HEK293 (cell line): ENCODE measurements at regions not wholly inside any gene's neighbourhood (a gene's known extent, or its start where the extent isn't known, plus 50 kb on each side); places are given as distances from the start of the nearest gene placed in this dataset.

ENCODE experiments used
- CTCF ChIA-PET: fragments of 350-600 bp; formaldehyde crosslinking; extraction: SDS; loops from one replicate; lab custom pipeline; 2021; ENCODE audit warnings: antibody characterized with exemption; lab: Yijun Ruan, JAX
- POLR2A ChIA-PET: fragments of 300-600 bp; formaldehyde crosslinking; extraction: SDS; loops from one replicate; lab custom pipeline; 2020; ENCODE audit warnings: antibody characterized with exemption, inconsistent platforms; lab: Yijun Ruan, JAX
- H3K27ac ChIP-seq: fragments of 200-500 bp; sonication (Bioruptor generic); 2 replicates; pipeline ENCODE4 v1.5.1; 2014; ENCODE audit warnings: low read depth, low read length, control low read depth, inconsistent platforms; ENCODE audit errors: extremely low read depth
- H3K36me3 ChIP-seq, 2 experiments: fragments of 200-500 bp in 1 of 2; sonication (Bioruptor generic) in 1 of 2; 1 replicate in 1 of 2; 2 replicates in 1 of 2; pipeline ENCODE4 v1.5.1; 2014 to 2017; ENCODE audit warnings: inconsistent platforms in 2 of 2, low read length in 2 of 2; ENCODE audit not compliant: control insufficient read depth in 2 of 2, insufficient read depth in 1 of 2
- H3K4me1 ChIP-seq: fragments of 200-500 bp; sonication (Bioruptor generic); 2 replicates; pipeline ENCODE4 v1.5.1; 2014; ENCODE audit warnings: mild to moderate bottlenecking, low read length, inconsistent platforms; ENCODE audit not compliant: control insufficient read depth, insufficient read depth
- H3K4me3 ChIP-seq: 2 replicates; pipeline ENCODE4 v1.5.1; 2011; ENCODE audit warnings: low read depth, mild to moderate bottlenecking, control low read depth, low read length, moderate library complexity
- H3K9me3 ChIP-seq: fragments of 200-500 bp; sonication (Bioruptor generic); 2 replicates; pipeline ENCODE4 v1.5.1; 2014; ENCODE audit warnings: low read depth, low read length, inconsistent platforms; ENCODE audit not compliant: control insufficient read depth, insufficient read depth
- REPIN1 ChIP-seq: fragments of 450-650 bp; formaldehyde crosslinking; IDR thresholded peaks from 2 replicates; pipeline ENCODE4 v1.5.1; 2017; ENCODE audit warnings: missing biosample characterization, missing genetic modification characterization, low read depth
- SETDB1 ChIP-seq: IDR thresholded peaks from one replicate; pipeline ENCODE4 v1.6.1; 2017; ENCODE audit warnings: mild to moderate bottlenecking, low read length, moderate library complexity, mixed read lengths; ENCODE audit not compliant: insufficient read length
- ZBTB17 ChIP-seq: fragments of 450-650 bp; formaldehyde crosslinking; IDR thresholded peaks from 2 replicates; pipeline ENCODE4 v1.5.1; 2016; ENCODE audit warnings: missing biosample characterization, missing genetic modification characterization
- ZBTB21 ChIP-seq: fragments of 450-650 bp; formaldehyde crosslinking; IDR thresholded peaks from 2 replicates; pipeline ENCODE4 v1.5.1; 2017; ENCODE audit warnings: missing biosample characterization, missing genetic modification characterization
- ZBTB8A ChIP-seq: fragments of 450-650 bp; formaldehyde crosslinking; IDR thresholded peaks from 2 replicates; pipeline ENCODE4 v1.5.1; 2016; ENCODE audit warnings: missing biosample characterization, missing genetic modification characterization
- ZNF2 ChIP-seq: fragments of 450-650 bp; formaldehyde crosslinking; IDR thresholded peaks from 2 replicates; pipeline ENCODE4 v1.5.1; 2016; ENCODE audit warnings: missing biosample characterization, missing genetic modification characterization
- ZNF23 ChIP-seq: fragments of 450-650 bp; formaldehyde crosslinking; IDR thresholded peaks from 2 replicates; pipeline ENCODE4 v1.5.1; 2016; ENCODE audit warnings: missing biosample characterization, missing genetic modification characterization, borderline replicate concordance
- ZNF366 ChIP-seq: fragments of 450-650 bp; formaldehyde crosslinking; conservative IDR thresholded peaks from 2 replicates; pipeline ENCODE4 v1.5.1; 2016; ENCODE audit warnings: missing biosample characterization, missing genetic modification characterization
- ZNF621 ChIP-seq: fragments of 450-650 bp; formaldehyde crosslinking; IDR thresholded peaks from 2 replicates; pipeline ENCODE4 v1.5.1; 2017; ENCODE audit warnings: missing biosample characterization, missing genetic modification characterization
- ZNF707 ChIP-seq: fragments of 450-650 bp; formaldehyde crosslinking; IDR thresholded peaks from 2 replicates; pipeline ENCODE4 v1.5.1; 2016; ENCODE audit warnings: missing biosample characterization, missing genetic modification characterization
- ZNF776 ChIP-seq: fragments of 450-650 bp; formaldehyde crosslinking; IDR thresholded peaks from 2 replicates; pipeline ENCODE4 v1.5.0; 2017; ENCODE audit warnings: missing biosample characterization, missing genetic modification characterization, borderline replicate concordance
- TF ChIP-seq, protein P1 (sequence below): fragments of 450-650 bp; formaldehyde crosslinking; IDR thresholded peaks from 2 replicates; pipeline ENCODE4 v1.5.1; 2017; ENCODE audit warnings: missing biosample characterization, missing genetic modification characterization
- TF ChIP-seq, protein P2 (sequence below): fragments of 450-650 bp; formaldehyde crosslinking; IDR thresholded peaks from 2 replicates; pipeline ENCODE4 v1.5.0; 2017; ENCODE audit warnings: missing biosample characterization, missing genetic modification characterization, borderline replicate concordance
- TF ChIP-seq, protein P3 (sequence below): fragments of 450-650 bp; formaldehyde crosslinking; IDR thresholded peaks from 2 replicates; pipeline ENCODE4 v1.5.1; 2016; ENCODE audit warnings: missing biosample characterization, missing genetic modification characterization
- TF ChIP-seq, protein P4 (sequence below): fragments of 450-650 bp; formaldehyde crosslinking; IDR thresholded peaks from 2 replicates; pipeline ENCODE4 v1.5.1; 2017; ENCODE audit warnings: missing biosample characterization, missing genetic modification characterization
- TF ChIP-seq, protein P5 (sequence below): fragments of 450-650 bp; formaldehyde crosslinking; optimal IDR thresholded peaks from 2 replicates; pipeline ENCODE3; 2016; ENCODE audit warnings: missing biosample characterization, mild to moderate bottlenecking, missing genetic modification characterization

DNA sequence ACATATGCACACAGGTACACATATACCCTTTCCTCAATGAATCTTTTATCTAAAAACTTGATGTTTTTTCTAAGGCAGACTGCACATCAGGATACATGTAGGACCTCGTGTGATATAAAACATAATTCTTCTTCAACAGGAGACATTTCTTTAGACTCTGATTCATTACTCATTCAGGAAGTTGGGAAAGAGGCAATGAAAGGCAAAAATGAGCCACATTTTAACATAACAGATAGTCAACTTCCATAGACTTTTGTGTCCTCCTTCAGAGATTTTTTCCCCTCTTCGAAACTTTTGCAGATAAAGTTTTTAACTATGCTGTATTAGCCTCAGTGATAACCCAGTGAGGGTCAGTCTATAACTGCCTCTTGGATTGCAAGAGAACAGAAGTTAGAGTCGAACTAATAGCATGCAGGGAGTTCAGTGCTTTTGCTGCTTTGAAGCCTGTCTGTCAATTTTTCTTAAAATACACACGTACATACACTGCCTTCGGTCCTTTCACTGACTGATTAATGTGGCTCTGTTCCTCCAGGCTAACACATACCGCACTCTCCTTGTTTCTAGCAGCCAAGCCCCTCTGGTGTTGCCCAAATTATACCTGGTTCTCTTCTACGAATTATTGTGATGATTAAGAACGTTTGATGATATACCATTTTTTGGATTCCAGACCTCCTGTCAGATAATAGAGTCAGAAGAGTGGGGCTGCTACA, 562.5 kb upstream of the MAP3K7 start (continued):
- TF ChIP-seq, protein P1, sequence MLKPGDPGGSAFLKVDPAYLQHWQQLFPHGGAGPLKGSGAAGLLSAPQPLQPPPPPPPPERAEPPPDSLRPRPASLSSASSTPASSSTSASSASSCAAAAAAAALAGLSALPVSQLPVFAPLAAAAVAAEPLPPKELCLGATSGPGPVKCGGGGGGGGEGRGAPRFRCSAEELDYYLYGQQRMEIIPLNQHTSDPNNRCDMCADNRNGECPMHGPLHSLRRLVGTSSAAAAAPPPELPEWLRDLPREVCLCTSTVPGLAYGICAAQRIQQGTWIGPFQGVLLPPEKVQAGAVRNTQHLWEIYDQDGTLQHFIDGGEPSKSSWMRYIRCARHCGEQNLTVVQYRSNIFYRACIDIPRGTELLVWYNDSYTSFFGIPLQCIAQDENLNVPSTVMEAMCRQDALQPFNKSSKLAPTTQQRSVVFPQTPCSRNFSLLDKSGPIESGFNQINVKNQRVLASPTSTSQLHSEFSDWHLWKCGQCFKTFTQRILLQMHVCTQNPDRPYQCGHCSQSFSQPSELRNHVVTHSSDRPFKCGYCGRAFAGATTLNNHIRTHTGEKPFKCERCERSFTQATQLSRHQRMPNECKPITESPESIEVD (tag by site-specific recombination), result no peak
- TF ChIP-seq, protein P2, sequence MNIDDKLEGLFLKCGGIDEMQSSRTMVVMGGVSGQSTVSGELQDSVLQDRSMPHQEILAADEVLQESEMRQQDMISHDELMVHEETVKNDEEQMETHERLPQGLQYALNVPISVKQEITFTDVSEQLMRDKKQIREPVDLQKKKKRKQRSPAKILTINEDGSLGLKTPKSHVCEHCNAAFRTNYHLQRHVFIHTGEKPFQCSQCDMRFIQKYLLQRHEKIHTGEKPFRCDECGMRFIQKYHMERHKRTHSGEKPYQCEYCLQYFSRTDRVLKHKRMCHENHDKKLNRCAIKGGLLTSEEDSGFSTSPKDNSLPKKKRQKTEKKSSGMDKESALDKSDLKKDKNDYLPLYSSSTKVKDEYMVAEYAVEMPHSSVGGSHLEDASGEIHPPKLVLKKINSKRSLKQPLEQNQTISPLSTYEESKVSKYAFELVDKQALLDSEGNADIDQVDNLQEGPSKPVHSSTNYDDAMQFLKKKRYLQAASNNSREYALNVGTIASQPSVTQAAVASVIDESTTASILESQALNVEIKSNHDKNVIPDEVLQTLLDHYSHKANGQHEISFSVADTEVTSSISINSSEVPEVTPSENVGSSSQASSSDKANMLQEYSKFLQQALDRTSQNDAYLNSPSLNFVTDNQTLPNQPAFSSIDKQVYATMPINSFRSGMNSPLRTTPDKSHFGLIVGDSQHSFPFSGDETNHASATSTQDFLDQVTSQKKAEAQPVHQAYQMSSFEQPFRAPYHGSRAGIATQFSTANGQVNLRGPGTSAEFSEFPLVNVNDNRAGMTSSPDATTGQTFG (tag by site-specific recombination), result no peak
- TF ChIP-seq, protein P3, sequence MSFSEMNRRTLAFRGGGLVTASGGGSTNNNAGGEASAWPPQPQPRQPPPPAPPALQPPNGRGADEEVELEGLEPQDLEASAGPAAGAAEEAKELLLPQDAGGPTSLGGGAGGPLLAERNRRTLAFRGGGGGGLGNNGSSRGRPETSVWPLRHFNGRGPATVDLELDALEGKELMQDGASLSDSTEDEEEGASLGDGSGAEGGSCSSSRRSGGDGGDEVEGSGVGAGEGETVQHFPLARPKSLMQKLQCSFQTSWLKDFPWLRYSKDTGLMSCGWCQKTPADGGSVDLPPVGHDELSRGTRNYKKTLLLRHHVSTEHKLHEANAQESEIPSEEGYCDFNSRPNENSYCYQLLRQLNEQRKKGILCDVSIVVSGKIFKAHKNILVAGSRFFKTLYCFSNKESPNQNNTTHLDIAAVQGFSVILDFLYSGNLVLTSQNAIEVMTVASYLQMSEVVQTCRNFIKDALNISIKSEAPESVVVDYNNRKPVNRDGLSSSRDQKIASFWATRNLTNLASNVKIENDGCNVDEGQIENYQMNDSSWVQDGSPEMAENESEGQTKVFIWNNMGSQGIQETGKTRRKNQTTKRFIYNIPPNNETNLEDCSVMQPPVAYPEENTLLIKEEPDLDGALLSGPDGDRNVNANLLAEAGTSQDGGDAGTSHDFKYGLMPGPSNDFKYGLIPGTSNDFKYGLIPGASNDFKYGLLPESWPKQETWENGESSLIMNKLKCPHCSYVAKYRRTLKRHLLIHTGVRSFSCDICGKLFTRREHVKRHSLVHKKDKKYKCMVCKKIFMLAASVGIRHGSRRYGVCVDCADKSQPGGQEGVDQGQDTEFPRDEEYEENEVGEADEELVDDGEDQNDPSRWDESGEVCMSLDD (tag by site-specific recombination), result no peak
- TF ChIP-seq, protein P4, sequence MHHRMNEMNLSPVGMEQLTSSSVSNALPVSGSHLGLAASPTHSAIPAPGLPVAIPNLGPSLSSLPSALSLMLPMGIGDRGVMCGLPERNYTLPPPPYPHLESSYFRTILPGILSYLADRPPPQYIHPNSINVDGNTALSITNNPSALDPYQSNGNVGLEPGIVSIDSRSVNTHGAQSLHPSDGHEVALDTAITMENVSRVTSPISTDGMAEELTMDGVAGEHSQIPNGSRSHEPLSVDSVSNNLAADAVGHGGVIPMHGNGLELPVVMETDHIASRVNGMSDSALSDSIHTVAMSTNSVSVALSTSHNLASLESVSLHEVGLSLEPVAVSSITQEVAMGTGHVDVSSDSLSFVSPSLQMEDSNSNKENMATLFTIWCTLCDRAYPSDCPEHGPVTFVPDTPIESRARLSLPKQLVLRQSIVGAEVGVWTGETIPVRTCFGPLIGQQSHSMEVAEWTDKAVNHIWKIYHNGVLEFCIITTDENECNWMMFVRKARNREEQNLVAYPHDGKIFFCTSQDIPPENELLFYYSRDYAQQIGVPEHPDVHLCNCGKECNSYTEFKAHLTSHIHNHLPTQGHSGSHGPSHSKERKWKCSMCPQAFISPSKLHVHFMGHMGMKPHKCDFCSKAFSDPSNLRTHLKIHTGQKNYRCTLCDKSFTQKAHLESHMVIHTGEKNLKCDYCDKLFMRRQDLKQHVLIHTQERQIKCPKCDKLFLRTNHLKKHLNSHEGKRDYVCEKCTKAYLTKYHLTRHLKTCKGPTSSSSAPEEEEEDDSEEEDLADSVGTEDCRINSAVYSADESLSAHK (tag by site-specific recombination), result no peak
- no peak for TF ChIP-seq SETDB1
- no peak for TF ChIP-seq ZNF776 (tag by site-specific recombination)
- TF ChIP-seq, protein P5, sequence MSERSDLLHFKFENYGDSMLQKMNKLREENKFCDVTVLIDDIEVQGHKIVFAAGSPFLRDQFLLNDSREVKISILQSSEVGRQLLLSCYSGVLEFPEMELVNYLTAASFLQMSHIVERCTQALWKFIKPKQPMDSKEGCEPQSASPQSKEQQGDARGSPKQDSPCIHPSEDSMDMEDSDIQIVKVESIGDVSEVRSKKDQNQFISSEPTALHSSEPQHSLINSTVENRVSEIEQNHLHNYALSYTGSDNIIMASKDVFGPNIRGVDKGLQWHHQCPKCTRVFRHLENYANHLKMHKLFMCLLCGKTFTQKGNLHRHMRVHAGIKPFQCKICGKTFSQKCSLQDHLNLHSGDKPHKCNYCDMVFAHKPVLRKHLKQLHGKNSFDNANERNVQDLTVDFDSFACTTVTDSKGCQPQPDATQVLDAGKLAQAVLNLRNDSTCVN (tag by site-specific recombination), result no peak
- TF ChIP-seq ZBTB8A (tag by site-specific recombination), result no peak

DNA sequence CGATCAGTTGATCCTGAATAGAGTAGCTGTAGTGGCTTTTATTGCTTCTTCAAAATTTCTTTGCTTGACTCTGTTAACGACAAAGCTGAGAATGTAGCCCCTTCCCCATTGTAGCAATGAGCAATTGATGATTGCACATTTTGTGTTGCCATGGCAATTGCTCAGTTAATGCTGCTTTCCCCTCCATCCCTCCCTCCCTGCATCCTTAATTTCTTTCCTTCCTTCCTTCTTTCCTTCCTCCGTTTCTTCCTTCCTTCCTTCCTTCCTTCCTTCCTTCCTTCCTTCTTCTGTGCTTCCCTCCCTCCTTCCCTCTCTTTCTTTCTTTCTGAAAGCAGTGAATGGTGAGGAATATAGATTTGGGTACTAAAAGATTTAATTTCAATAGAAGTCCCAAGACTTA, 557.3 kb upstream of the MAP3K7 start:
- H3K4me1 ChIP-seq, result peaks cover 3% of the 10 kb centered on the region; the same call in 1 of the 2 replicates
- CTCF ChIA-PET, result interaction anchor here (0.6 to 1.0 kb wide), 2 partner anchors 21 to 801 kb away, joined by 3 to 4 read pairs; no protein-coding TSS in a partner anchor
- no peak overlapping the region for H3K27ac ChIP-seq
- H3K9me3 ChIP-seq, result no peaks in the 10 kb centered on the region
- POLR2A ChIA-PET, result no interaction called here
- no peaks in the 10 kb centered on the region for H3K36me3 ChIP-seq
- no peak for TF ChIP-seq ZNF621 (tag by site-specific recombination)
- TF ChIP-seq ZNF366 (tag by site-specific recombination), result peak; percentile 72
- H3K4me3 ChIP-seq, result no peak overlapping the region

DNA sequence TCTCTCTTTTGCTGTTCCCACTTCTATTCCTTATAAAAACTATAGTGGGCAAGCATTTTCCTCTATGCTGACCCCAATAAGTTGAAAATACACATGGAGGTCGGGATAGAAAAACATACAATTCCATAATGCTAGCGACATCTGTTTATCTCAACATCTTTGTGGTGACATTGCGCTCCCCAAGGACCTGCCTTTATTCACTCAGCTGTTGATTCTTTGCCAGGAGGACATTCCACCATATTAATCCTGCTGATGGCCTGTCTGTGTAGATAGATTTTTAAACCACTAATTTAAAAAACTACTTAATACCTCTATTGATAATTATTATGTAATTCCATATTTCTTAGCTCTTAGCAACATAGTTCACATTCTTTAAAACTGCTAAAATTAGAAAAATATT, 555.3 kb upstream of the MAP3K7 start:
- Histone ChIP-seq H3K27ac (no peak overlapping the region), H3K4me1 (peaks cover 3% of the 10 kb centered on the region; the same call in 1 of the 2 replicates), H3K36me3 (no peaks in the 10 kb centered on the region), H3K9me3 (no peaks in the 10 kb centered on the region), H3K4me3 (no peak overlapping the region)
- TF ChIP-seq ZNF707 (tag by site-specific recombination), result no peak
- TF ChIP-seq ZNF2 (tag by site-specific recombination), result no peak
- TF ChIP-seq ZBTB17 (tag by site-specific recombination), result no peak
- no peak for TF ChIP-seq ZNF23 (tag by site-specific recombination)
- no peak for TF ChIP-seq REPIN1
- TF ChIP-seq ZBTB21, result no peak
- ChIA-PET POLR2A (no interaction called here), CTCF (no interaction called here)
